HEK293T (cell line): ENCODE measurements at regions not wholly inside any gene's neighbourhood (a gene's known extent, or its start where the extent isn't known, plus 50 kb on each side); places are given as distances from the start of the nearest gene placed in this dataset.

Source experiments
- BHLHE40 ChIP-seq: fragments of 450-650 bp; IDR thresholded peaks from 2 replicates; pipeline ENCODE4 v1.6.1; 2016; ENCODE audit warnings: mild to moderate bottlenecking, moderate library complexity, borderline replicate concordance
- ELF4 ChIP-seq: fragments of 450-650 bp; IDR thresholded peaks from 2 replicates; pipeline ENCODE4 v1.6.1; 2017; ENCODE audit warnings: antibody characterized with exemption
- FOXM1 ChIP-seq: fragments of 450-650 bp; IDR thresholded peaks from 2 replicates; pipeline ENCODE4 v1.6.1; 2017; ENCODE audit warnings: mild to moderate bottlenecking, borderline replicate concordance
- SP1 ChIP-seq: fragments of 450-650 bp; IDR thresholded peaks from 2 replicates; pipeline ENCODE4 v1.6.1; 2017
- SUZ12 ChIP-seq: fragments of 450-650 bp; IDR thresholded peaks from 2 replicates; pipeline ENCODE4 v1.6.1; 2016; ENCODE audit warnings: mild to moderate bottlenecking

DNA sequence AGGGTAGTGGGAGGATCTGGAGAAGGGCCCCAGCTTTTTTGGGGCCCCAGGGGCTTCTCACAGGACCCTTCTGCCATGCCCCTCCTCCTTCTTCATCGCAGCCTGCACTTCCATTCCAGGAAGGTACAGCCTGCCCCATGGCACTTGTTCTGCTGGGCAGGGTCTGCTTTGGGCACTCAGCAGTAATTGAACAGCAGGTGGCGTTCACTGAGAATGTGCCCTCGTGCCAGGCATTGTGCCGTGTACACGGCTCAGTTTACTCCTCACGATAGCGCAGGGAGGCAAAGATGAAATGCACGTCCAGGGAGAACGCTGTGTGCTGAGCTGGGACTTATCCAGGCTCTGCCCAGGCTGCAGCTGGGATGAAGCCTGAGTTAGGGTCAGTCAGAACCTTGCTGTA is 54.8 kb upstream of the ASB18 start:
- TF ChIP-seq BHLHE40 (no peak), SP1 (no peak), SUZ12 (no peak), FOXM1 (no peak), ELF4 (no peak)
